GM19455 (cell line): ENCODE measurements at regions not wholly inside any gene's neighbourhood (a gene's known extent, or its start where the extent isn't known, plus 50 kb on each side); places are given as distances from the start of the nearest gene placed in this dataset.
A peak's percentile ranks its signal among the peaks of the same experiment; 100 is the strongest.

ENCODE experiments used
- ATAC-seq: cut with Tn5 transposase; IDR thresholded peaks from one replicate; pipeline ENCODE4 v1.9.1; 2021; ENCODE audit not compliant: unreplicated experiment

DNA sequence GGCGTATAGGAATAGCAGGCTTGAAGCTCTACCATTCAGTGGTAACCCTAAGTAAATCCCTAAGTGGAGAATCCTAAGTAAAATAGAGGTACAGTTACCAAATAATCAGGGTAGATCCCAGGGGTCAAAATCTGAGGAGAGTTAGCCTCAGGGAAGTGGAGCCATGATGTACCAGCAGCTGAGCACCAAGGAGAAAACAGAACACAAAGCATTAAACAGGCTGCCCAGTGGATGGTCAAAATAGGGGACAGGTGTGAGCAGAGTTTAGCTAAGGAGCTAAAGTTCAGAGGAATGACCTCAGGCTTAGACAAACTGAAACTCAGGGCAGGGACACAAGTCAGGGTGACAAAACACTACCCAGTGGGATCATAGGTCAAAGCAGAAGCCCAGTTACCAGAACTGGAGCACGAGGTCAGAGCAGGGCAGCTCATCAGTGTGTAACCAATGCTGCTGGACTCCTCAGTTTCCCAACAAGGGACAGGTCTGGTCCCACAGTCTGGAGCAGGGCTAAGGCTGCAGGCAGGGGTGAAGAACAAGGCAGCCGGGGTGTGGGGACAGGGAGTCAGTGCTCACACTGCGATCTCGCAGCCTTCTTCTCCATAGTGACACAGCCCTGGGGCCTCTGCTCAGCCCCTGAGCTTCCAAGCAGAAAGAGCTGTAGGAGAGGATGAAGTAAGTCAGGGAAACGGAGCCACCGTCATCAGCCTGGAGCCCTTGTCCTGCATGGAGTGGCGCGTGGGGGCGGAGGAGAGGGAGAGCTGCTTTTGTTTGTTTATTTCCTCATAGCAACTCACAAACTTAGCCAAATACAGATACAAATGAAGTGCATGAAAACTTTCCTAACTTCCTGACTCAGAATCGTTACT is 264.0 kb downstream of the MREG start:
- no peak for ATAC-seq

DNA sequence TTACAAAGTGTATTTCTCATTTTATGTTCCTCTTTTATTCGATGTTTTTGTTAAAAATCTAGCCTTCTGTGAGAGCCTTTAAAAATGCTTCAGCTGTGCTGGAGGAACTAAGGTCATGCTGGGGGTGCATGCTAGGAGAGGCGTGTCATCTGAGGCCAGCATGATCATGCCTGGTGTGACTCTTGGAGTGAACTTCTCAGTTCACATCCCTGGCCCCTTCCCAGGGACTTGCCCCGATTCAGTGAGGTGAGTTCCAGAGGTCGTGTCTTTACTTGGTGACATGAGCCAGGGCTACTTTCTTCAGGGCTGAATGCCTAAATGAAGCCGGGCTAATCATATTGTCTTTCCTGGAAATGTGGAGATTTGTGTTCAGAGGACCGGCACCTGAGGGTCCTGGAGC is 264.9 kb downstream of the MREG start:
- ATAC-seq = no peak

DNA sequence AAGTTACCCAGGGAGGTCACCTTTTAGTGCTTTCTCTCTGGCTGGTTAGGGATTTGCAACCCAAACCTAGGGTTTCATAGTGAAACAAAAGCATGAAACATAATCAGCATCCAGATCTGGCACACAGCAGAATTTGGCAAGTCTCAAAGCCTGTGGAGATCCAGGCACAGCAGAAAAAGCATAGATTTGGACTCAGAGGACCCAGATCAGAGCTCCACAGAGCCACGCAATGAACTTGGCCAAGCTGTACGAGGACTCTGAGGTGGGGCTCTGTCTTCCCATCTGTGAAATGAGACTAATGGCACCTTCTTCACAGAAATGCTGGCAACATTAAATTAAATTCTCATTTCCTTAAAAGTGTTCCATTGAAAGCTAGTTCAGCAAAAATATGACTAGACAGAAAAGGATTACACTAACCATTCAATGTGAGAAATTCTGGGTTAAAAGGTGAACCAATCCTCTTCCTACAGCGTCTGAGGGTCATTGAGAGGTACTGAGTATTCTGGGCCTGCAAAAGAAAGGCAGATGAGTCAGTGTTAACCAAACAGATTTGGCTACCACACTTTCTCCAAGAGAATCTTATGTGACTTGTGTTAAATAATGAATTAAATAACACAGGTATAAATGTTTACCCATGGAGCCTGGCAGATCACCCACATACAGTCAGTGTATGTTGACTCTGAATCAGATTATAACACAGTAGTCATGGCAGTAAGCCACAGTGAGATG is 266.3 kb downstream of the MREG start:
- no peak for ATAC-seq

DNA sequence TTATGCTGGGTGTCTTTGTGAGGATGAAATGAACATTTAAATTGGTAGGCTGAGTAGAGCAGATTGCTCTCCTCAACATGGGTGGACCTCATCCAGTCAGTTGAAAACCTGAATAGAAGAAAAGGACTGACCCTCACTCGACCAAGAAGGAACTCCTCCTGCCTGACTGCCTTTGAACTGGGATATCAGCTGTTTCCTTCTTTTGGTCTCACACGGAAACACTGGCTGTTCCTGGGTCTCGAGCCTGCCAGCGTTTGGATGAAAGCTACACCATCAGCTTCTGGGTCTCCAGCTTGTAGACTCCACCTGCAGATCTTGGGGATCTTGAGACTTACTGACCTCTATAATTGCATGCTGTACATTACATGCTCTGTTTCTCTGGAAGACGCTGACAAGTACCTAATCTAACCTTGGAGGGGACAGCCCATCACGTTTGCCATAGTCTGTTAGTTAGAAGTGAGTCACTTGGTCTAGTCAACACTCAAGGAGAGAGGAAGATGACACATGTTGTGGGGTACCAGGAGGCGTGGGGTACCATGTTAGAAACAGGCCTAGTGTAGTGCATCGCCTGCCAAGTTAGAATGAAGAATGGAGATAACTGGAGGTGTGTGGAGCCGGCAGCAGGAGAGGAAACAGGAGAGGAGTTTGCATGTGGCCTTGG is 267.0 kb downstream of the MREG start:
- ATAC-seq = no peak

DNA sequence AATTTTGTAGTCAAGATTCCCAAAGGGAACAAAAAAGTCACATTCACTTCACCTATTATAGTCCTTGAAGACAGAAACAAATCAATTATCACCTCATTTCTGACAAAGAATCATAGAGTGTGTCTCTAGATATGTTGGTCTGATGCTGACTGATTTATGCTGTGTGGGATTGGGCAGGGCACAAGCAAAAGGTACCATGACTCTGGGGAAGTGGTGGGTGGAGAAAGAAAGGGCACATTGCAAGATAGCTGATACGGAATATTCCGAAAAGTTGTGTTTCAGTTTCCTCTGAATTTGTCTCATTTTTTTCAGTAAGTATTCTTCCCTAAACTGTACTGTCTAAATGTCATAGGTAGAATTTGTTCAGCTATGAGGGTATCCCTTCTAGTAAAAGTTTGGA is 268.0 kb downstream of the MREG start:
- ATAC-seq = no peak

DNA sequence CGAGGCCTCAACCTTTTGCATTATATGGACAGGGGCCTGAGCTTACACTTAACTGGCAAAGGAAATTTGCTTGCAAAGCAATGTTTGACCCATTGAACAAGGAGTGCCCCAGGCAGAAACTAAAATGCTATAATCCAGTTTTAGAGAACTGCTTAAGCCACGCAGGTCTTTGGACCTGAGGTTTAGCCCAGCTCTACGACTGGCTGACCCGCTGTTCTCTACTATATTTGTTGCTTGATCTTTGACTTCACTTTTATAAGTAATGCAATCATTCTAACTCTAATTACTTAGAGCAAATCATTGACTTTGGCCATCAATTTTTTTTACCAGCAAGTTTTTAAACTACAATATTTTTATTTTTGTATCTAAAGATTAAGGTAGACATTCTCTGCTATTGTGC is 268.8 kb downstream of the MREG start:
- no peak for ATAC-seq

DNA sequence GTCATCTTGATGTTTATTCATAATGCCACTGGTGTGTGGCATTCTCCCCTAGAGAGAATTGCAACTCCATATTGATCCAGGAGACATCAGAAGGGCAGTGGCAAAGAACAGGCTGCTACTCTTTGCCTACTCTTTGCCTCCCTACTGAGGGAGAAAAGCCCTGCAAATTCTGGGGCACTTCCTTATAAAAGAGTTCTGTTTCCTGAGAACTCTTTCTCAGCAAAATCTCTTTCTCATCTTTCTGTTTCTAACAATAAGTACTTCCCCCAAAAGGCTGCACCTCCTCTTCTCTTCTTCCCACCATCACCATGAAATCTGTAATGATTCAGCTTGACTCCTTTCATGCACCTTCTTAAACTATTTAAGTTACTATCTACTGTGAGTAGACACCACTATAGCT is 270.3 kb downstream of the MREG start:
- no peak for ATAC-seq

DNA sequence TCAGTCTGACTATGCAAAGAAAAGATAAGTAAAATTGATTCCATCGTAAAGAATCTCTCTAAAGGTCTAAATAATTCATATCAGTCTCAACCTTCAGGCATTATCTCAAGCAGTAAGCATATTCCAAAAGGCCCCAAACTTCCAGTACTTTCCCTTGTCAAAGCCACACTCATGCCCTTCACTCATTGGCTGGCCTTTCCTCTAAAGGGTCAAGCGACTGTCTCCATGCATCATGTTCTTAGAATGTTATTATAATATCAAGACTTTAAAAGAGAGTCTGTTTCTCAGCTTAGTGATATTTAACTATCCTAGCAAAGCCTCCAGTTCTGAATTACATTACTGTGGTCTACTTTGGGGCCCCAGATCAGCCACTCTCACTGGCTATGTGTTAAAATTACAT is 271.3 kb downstream of the MREG start:
- no peak for ATAC-seq

DNA sequence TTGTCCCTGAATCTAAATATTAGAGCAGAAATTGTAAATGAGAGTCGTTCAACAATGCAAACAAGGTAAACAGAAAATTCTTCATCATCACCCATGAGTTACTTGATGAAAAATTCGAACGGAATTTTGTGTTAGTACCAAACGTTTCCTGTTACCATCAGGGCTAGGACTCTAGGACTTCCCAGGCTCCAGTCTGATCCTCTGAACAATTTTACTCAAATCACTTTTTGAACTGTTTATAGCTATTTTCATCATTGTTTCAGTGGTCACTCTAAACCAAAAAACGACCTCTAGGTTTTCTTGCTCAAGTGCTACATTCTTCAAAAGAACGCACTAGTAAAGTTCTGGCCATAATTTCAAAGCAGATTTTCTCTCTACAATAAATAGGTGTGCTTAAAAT is 273.3 kb downstream of the MREG start:
- no peak for ATAC-seq

DNA sequence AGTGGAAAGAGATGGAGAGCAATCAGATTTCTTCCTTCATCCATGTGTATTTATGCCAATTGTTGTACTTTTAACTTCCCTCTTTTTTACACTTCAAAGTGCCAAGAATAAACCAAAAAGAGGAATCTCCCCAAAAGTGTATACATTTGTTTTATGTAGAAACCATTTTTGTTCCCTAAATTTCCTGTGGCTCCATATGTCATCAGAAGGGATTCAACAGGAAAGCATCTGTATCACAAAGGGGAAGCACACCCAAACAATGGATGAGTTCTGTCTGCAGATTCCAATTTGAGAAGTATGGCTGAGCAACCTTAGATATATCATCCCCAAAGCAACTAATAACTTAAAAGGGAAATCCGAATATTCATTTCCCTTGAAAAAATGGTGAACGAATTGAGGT is 275.0 kb downstream of the MREG start:
- no peak for ATAC-seq

DNA sequence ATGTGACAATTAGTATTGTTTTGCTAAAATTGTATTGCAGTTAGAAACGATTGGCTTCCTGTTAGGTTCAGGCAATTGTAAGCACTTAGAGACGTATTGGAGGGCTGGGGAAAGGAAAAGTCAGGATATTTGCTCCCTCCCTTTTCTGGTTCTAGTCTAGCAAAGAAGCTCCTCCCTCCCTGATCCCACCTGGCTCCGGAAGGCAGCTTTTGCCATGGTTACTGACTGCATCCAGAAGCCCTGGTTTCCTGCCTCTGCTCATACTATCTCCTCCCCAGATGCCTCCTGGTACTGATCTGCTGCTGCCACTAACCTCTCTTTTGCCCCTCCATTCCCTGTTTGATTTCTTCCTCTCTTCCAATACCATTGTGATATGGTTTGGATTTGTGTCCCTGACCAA is 275.9 kb downstream of the MREG start:
- no peak for ATAC-seq

DNA sequence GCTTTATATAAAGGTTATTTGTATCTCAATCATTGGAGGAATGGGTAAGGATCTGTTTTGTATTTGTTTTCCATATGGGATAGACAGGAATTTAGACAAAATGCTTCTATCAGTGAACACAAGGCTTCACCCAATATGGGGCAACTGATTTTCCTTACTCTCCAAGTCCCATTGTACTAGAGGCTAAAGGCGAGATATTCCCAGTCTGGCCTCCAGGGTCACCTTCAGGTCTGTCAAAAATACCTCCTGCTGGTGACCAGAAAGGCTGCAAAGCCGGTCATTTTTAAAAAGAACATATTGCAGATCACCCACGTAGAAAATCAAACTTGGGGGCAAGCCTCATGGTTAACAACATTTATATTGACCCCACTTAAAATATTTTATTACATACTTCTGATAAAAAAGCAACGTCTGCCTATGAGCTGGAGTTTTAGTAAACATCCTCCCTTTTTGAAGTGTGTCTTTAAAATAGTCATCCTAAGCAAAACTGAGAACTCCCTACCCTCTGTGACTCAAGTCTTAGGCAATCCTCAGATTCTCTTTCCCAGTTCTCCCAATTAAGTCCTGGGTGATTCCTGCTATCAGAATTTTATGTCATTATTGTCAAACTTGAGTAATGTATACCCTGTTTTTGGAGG is 276.6 kb downstream of the MREG start:
- ATAC-seq = no peak

DNA sequence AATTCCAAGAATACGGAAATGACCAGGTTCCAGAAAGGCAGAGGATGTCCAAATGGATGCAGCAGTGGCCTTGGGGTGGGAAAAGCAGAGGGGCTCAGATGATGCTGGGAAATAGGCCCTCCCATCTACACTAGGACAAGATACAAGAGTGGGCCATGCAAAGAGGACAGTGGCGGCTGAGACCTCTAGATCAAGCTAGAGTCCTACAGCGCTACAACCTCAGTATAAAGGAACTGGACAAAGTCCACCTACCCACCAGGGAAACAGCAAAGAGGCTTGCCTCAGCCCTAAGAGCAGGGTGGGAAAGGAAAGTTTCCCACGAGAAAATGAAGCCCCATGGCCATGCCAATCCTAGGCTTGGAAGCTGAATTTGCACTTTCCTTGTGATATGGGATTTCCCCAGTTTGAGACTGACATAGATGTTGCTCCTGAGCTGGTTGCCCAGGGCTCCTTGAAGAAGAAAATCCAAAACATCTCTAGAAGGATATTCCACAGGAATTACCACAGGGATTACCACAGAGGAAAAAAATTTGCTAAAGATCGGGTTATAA is 282.2 kb downstream of the MREG start:
- no peak for ATAC-seq

DNA sequence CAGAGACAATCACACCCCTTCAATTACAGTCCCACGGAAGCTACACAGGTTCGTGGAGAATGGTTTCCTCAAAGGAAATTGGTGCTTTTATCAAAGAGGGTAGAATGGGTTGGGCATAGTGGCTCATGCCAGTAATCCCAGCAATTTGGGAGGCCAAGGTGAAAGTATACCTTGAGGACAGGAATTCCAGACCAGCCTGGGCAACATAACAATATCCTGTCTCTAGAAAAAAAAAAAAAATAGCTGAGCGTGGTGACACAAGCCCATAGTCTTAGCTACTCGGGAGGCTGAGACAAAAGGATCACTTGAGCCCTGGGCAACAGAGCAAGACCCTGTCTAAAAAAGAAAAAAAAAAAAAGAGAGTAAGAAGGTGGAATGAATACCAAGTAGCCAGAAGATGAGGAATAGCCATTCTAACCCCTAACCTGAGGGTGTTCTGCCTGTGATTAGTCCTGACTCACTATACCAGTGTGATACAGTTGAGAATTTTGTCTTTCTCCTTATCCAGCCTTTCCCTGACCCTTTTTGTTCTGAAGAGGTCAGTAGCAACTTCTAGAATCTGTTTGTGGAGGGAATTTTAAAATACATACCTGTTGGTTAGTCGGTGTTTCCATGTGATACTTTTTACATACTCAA is 283.2 kb downstream of the MREG start:
- no peak for ATAC-seq

DNA sequence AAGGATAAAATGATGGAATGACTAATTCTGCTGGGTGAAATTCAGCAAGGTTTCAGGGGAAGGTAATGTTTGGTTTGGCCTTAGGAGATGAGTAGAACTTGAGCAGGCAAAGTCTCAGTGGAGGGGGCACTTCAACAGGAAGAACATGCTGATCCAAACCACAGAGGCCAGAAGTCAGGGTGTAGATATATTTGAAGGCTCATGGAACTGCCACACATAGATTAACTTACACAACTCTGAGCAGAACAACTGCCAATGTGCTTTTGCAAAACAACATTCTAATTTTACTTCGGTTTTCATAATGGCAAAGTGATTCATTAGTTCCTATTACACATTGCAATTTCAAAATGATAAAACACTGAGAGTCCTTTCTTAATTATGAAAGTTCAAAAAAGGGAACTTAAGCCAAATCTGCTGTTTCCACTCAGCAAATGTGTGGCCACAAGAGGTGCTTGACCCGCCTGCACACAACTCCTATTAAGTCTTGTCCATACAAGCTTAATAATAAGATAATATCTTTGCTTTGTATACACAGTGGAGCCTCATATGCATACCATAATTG is 284.8 kb downstream of the MREG start:
- ATAC-seq = peak; percentile 58

DNA sequence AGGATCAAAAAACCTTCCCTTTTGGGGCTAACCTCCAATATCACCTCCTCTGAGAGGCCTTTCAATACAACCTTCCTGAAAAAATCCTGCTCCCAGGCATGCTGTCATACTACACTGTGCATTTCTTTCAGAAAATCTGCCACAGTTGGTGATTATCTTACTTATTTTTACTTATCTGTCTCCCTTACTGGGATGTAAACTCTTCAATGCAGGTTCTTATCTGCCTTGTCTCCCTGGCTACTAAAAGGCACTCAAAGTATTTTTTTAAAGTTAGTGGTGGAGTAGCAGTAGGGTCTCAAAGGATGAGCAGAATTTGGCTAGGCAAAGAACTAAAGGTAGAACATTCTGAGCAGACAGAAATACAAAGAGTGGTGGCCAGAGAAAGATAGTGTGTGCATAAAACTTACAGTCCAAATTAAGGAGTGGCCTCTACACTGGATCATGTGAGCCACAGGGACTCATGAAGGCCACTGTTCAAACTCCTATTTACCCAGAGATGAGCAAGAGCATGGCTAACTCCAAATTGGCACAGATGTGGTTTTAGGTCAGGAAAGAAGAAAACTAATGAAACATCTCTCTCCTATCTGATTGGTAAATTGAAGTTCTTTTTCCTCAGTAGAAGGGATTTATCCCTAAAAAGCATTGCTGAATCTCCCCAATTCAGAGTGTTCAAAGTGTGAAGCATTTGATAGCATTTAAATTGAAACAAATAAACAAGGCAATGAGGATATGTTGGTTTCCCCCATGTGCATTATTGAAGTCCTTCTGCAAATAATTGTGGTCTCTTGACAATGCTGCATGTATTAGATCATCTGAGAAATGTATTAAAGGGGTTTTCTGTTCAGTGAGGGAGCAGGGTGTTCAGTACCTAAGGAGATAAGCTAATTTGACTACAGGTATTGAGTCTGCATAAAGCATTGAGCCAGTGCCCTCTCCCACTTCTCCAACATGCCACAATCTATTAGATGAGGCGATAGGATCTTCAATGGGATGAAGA is 285.5 kb downstream of the MREG start:
- no peak for ATAC-seq

DNA sequence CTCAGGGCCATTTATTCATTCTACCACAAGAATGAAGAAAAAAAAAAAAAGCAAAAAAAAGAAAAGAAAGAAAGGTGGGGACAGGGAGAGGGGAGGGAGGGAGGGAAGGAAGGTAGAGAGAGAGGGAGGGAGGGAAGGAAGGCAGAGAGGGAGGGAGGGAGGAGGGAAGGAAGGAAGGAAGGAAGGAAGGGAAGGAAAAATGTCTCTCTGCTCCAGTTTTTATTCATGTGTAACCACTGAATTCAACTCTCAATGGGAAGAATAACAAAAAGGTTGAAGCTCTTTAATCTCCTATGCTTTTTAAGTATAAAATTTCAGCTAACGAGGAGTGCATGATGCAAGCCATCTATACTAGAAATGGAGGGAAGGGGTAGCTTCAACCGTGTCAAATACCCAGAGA is 287.3 kb downstream of the MREG start:
- ATAC-seq = no peak

DNA sequence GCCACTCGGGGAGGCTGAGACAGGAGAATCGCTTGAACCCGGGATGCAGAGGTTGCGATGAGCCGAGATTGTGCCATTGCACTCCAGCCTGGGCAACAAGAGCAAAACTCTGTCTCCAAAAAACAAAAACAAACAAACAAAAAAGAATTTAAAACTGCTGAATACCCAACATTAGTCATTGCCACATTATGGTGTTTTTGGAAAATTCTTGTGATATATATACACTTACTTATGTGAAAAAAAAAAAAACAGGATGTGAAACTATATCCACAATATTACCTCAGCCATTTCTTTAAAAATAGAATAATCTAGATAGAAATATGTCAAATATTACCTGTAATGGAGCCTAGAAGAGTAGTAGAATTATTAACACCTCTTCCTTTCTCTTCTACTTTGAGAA is 288.3 kb upstream of the FN1 start:
- ATAC-seq = no peak

DNA sequence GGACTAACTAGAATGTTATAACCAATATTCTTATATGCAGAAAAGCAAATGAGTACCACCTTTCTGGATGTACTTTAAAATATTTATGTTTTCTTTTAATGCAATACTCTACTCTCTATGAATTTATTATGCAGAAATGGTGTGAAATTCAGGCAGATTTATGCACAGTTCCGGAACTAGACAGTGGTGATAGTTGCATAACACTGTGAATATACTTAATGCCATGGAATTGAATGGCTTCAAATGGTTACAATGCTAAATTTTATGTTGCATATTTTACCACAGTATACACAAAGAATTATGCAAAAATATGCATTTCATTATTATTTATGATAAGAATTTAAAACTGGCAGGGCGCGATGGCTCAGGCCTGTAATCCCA is 287.8 kb upstream of the FN1 start:
- no peak for ATAC-seq
